K562 (cell line): ENCODE measurements at regions not wholly inside any gene's neighbourhood (a gene's known extent, or its start where the extent isn't known, plus 50 kb on each side); places are given as distances from the start of the nearest gene placed in this dataset.

ENCODE experiments used
- ATAC-seq: fragments of 200-7000 bp; cut with Tn5 transposase; 3 replicates; pipeline ENCODE4 v1.9.1; 2020; ENCODE audit warnings: moderate library complexity
- BruUV-seq: library from RNA; stranded (reverse); fragments of 400-500 nt; replicated peaks from 2 replicates; lab custom pipeline; 2021; lab: Mats Ljungman, UMichigan
- CTCF ChIA-PET: fragments of 300-600 bp; formaldehyde crosslinking; extraction: SDS; loops from one replicate; lab custom pipeline; 2021; ENCODE audit warnings: low intra/inter-chr PET ratio; lab: Yijun Ruan, JAX
- POLR2A ChIA-PET: fragments of 300-600, 350-650 bp; sonication (Branson Sonifier 250); formaldehyde crosslinking; extraction: SDS; loops from one replicate; lab custom pipeline; 2021; ENCODE audit warnings: antibody characterized with exemption, inconsistent platforms; lab: Yijun Ruan, JAX
- DNase-seq, 4 experiments: peaks; one replicate each; pipeline versions ENCODE4 v3.0.0 to v3.0.0-alpha.2; 2011 to 2018; ENCODE audit warnings: low spot score in 3 of 4, mixed read lengths in 3 of 4; ENCODE audit errors: extremely low read depth in 1 of 4
- FAIRE-seq: peaks from 2 replicates; lab custom pipeline; 2011; peaks lifted over from hg19 to GRCh38; lab: Jason Lieb, UNC
- H2AFZ ChIP-seq: 2 replicates; pipeline ENCODE4 v1.6.0; 2011; ENCODE audit warnings: low read depth, low read length, control low read depth, inconsistent platforms
- H3K27ac ChIP-seq: fragments of 200-600 bp; 3 replicates; pipeline ENCODE4 v1.8.0; 2011; ENCODE audit warnings: low read depth, mild to moderate bottlenecking, control low read depth, inconsistent platforms, low read length, moderate library complexity, mixed read lengths; ENCODE audit errors: extremely low read depth
- H3K27me3 ChIP-seq, 2 experiments: fragments of 300-600 bp in 1 of 2; 2 replicates in 1 of 2; 3 replicates in 1 of 2; pipeline versions ENCODE4 v1.6.0 to v1.8.0; 2011; ENCODE audit warnings: inconsistent platforms in 2 of 2, low read length in 2 of 2, mild to moderate bottlenecking in 1 of 2, mixed read lengths in 1 of 2, moderate library complexity in 1 of 2; ENCODE audit not compliant: control insufficient read depth in 2 of 2, insufficient read depth in 2 of 2
- H3K36me3 ChIP-seq: fragments of 300-600 bp; 3 replicates; pipeline ENCODE4 v1.8.0; 2011; ENCODE audit warnings: mild to moderate bottlenecking, low read length, inconsistent platforms; ENCODE audit not compliant: control insufficient read depth, insufficient read depth
- H3K4me1 ChIP-seq, 2 experiments: fragments of 200-600 bp in 1 of 2; replicated peaks in 1 of 2; 2 replicates in 1 of 2; 3 replicates in 1 of 2; pipeline versions ENCODE4 v1.5.1 to v1.8.0; 2011; ENCODE audit warnings: inconsistent platforms in 2 of 2, low read length in 2 of 2, mild to moderate bottlenecking in 1 of 2, mixed read lengths in 1 of 2, moderate library complexity in 1 of 2; ENCODE audit not compliant: control insufficient read depth in 2 of 2, insufficient read depth in 2 of 2
- H3K4me2 ChIP-seq: 2 replicates; pipeline ENCODE4 v1.6.1; 2011; ENCODE audit warnings: low read length, control low read depth, inconsistent platforms, mixed read lengths; ENCODE audit not compliant: insufficient read depth
- H3K4me3 ChIP-seq: fragments of 200-600 bp; sonication (generic), shearing (Covaris generic); 2 replicates; pipeline ENCODE4 v1.5.1; 2016; ENCODE audit warnings: control low read depth, inconsistent platforms
- H3K79me2 ChIP-seq: fragments of 200-600 bp; 3 replicates; pipeline ENCODE4 v1.8.0; 2011; ENCODE audit warnings: low read length, inconsistent platforms; ENCODE audit not compliant: control insufficient read depth, insufficient read depth
- H3K9ac ChIP-seq, 2 experiments: 2 replicates each; pipeline versions ENCODE4 v1.6.0 to v1.6.1; 2011; ENCODE audit warnings: low read depth in 2 of 2, low read length in 2 of 2, control low read depth in 1 of 2, inconsistent platforms in 1 of 2, mild to moderate bottlenecking in 1 of 2, mixed read lengths in 1 of 2; ENCODE audit not compliant: insufficient read depth in 1 of 2
- H3K9me1 ChIP-seq: one replicate; pipeline ENCODE4 v1.6.0; 2011; ENCODE audit warnings: inconsistent platforms, mild to moderate bottlenecking, low read length, moderate library complexity; ENCODE audit not compliant: control insufficient read depth, insufficient read depth
- H3K9me3 ChIP-seq: replicated peaks from 2 replicates; pipeline ENCODE4 v1.5.1; 2011; ENCODE audit warnings: low read depth, low read length, inconsistent platforms; ENCODE audit not compliant: control insufficient read depth, insufficient read depth
- H4K20me1 ChIP-seq: replicated peaks from 2 replicates; pipeline ENCODE4 v1.6.1; 2011; ENCODE audit warnings: low read length, inconsistent platforms, mixed read lengths; ENCODE audit not compliant: control insufficient read depth, insufficient read depth
- CHCHD3 ChIP-seq: fragments of 250-450 bp; sonication (Bioruptor Pico); IDR thresholded peaks from 2 replicates; pipeline ENCODE4 v2.1.2; 2022; ENCODE audit warnings: mild to moderate bottlenecking
- DACH1 ChIP-seq: fragments of 450-650 bp; IDR thresholded peaks from 2 replicates; pipeline ENCODE4 v1.6.1; 2018; ENCODE audit not compliant: partially characterized antibody
- FOXJ3 ChIP-seq: sonication (generic); formaldehyde crosslinking; IDR thresholded peaks from 2 replicates; pipeline ENCODE4 v1.4.0; 2020; ENCODE audit warnings: mild to moderate bottlenecking, missing genetic modification reagents
- HNRNPL ChIP-seq: fragments of 200-400 bp; formaldehyde crosslinking; IDR thresholded peaks from 2 replicates; pipeline ENCODE4 v1.6.1; 2017; ENCODE audit warnings: low read depth, mild to moderate bottlenecking, low read length
- KLF13 ChIP-seq: fragments of 450-650 bp; IDR thresholded peaks from 2 replicates; pipeline ENCODE4 v1.6.1; 2016; ENCODE audit warnings: missing genetic modification characterization, low read depth, mild to moderate bottlenecking, missing compliant biosample characterization, moderate library complexity, borderline replicate concordance
- RCOR1 ChIP-seq, 2 experiments: IDR thresholded peaks; 2 replicates each; pipeline ENCODE4 v1.6.1; 2012; ENCODE audit warnings: low read depth in 2 of 2, low read length in 2 of 2, borderline replicate concordance in 1 of 2, improper control_type of control experiment in 1 of 2
- TAF1 ChIP-seq: IDR thresholded peaks from 2 replicates; pipeline ENCODE4 v1.6.1; 2011; ENCODE audit warnings: mild to moderate bottlenecking, low read length, moderate library complexity; ENCODE audit not compliant: insufficient read depth, control insufficient read depth, severe bottlenecking; ENCODE audit errors: extremely low read depth
- TCF7 ChIP-seq: sonication (generic); IDR thresholded peaks from 2 replicates; pipeline ENCODE4 v1.6.1; 2016; ENCODE audit warnings: antibody characterized with exemption, borderline replicate concordance
- XRCC5 ChIP-seq: fragments of 200-400 bp; formaldehyde crosslinking; IDR thresholded peaks from 2 replicates; pipeline ENCODE4 v1.6.1; 2017; ENCODE audit warnings: low read depth, mild to moderate bottlenecking, low read length
- ZC3H8 ChIP-seq: fragments of 450-650 bp; IDR thresholded peaks from 2 replicates; pipeline ENCODE4 v1.6.1; 2017
- ZNF165 ChIP-seq: fragments of 250-450 bp; sonication (Bioruptor Pico); IDR thresholded peaks from 2 replicates; pipeline ENCODE4 v1.4.0; 2020; ENCODE audit warnings: borderline replicate concordance
- ZNF174 ChIP-seq: fragments of 250-450 bp; sonication (Bioruptor Pico); IDR thresholded peaks from 2 replicates; pipeline ENCODE4 v1.4.0; 2020; ENCODE audit warnings: mild to moderate bottlenecking
- ZNF41 ChIP-seq: fragments of 250-450 bp; sonication (Bioruptor Pico); conservative IDR thresholded peaks from 2 replicates; pipeline ENCODE4 v1.4.0; 2020; ENCODE audit warnings: mild to moderate bottlenecking
- ZNF518B ChIP-seq: fragments of 250-450 bp; sonication (Bioruptor Pico); IDR thresholded peaks from 2 replicates; pipeline ENCODE4 v1.5.0; 2021; ENCODE audit warnings: mild to moderate bottlenecking, moderate library complexity
- ZNF696 ChIP-seq: fragments of 250-450 bp; sonication (Bioruptor Pico); conservative IDR thresholded peaks from 2 replicates; pipeline ENCODE4 v1.4.0; 2020; ENCODE audit warnings: mild to moderate bottlenecking, moderate library complexity
- ZNF830 ChIP-seq: fragments of 250-450 bp; sonication (Bioruptor Pico); IDR thresholded peaks from 2 replicates; pipeline ENCODE4 v1.5.0; 2021; ENCODE audit warnings: mild to moderate bottlenecking
- WGBS: fragments of 100-300 bp; shearing (Covaris generic); methylation state at CpG from one replicate; pipeline ENCODE4 v1.1.6; 2016; ENCODE audit warnings: low coverage, mixed read lengths; ENCODE audit not compliant: insufficient coverage; ENCODE audit errors: missing lambda C conversion rate; 5-methylcytosine and 5-hydroxymethylcytosine counted together
- in situ Hi-C: fragments of 300-500 bp; cut with MboI; formaldehyde crosslinking; loops from 4 replicates; pipeline ENCODE4 v1.15.0; 2018; ENCODE audit warnings: inconsistent platforms, mixed read lengths
- intact Hi-C: fragments of 100-400 bp; cut with micrococcal nuclease; formaldehyde crosslinking; loops from 2 replicates; pipeline ENCODE4 v1.14.2; 2022

DNA sequence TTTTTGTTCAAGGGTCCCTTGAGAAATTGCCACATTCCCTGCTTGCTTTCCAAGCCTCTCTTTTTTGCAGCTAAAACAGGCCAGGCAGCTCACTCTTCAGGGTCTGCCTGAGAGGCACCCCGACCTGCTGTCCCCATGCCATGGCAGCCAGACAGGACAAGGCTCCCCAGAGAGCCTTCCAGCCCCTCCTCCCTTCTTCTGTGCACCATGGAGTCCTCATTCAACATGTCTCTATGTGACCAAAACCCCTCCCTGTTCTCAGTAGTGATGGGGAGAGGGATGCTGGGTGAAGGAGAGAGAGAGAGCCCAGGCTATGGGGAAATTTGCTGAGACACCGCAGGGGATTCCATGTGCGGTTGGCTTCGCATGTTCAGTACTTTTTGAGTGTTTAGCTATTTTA lies 384.2 kb upstream of the ZNF507 start:
- Histone ChIP-seq H3K9me1 (no peaks in the 10 kb centered on the region), H3K9ac (no peak overlapping the region), H3K9me3 (no peaks in the 10 kb centered on the region), H2AFZ (no peak overlapping the region)
- CTCF ChIA-PET, result no interaction called here
- no peak for DNase-seq
- in situ Hi-C loops, result no loop called here
- no peak for TF ChIP-seq ZNF830 (CRISPR knock-in tag)
- TF ChIP-seq DACH1, result no peak
- no peak for TF ChIP-seq TCF7
- TF ChIP-seq ZNF174 (CRISPR knock-in tag), result no peak
- TF ChIP-seq ZNF696 (CRISPR knock-in tag), result no peak
- TF ChIP-seq CHCHD3, result no peak
- TF ChIP-seq XRCC5, result no peak
- no peak for TF ChIP-seq KLF13
- TF ChIP-seq RCOR1 (IDR thresholded peaks at IDR 0.05; ENCODE audit: borderline replicate concordance in 1 of 2, low read depth in 2 of 2, low read length in 2 of 2), result no peak
- TF ChIP-seq ZNF165 (CRISPR knock-in tag), result no peak
- no peak for TF ChIP-seq ZNF518B (CRISPR knock-in tag)
- no peak for TF ChIP-seq ZC3H8
- no peak for TF ChIP-seq FOXJ3 (CRISPR knock-in tag)
- no peak for TF ChIP-seq HNRNPL
- TF ChIP-seq ZNF41, result no peak
- no peak for TF ChIP-seq TAF1
- TF ChIP-seq, all 486 proteins: peak for 0
- H3K27ac ChIP-seq, result no peak overlapping the region
- ATAC-seq (no peak), FAIRE-seq (no peak)
- peaks cover 2% of the 10 kb centered on the region; the same call in 1 of the 2 replicates for H4K20me1 ChIP-seq
- POLR2A ChIA-PET, result no interaction called here
- H3K79me2 ChIP-seq, result no peaks in the 10 kb centered on the region
- intact Hi-C loops, result no loop called here
- WGBS, result 2% methylated on average over 4 of the region's 4 CpGs
- H3K36me3 ChIP-seq, result no peaks in the 10 kb centered on the region
- H3K27me3 ChIP-seq, result peaks cover 8 to 15% of the 10 kb centered on the region in 2 experiments; a peak in 3 of 5 replicates
- H3K4me3 ChIP-seq, result no peak overlapping the region
- no TSS peak for BruUV-seq
- H3K4me2 ChIP-seq, result no peak overlapping the region
- no peaks in the 10 kb centered on the region for H3K4me1 ChIP-seq
